ENCODE measurements at regions not wholly inside any gene's neighbourhood (a gene's known extent, or its start where the extent isn't known, plus 50 kb on each side); places are given as distances from the start of the nearest gene placed in this dataset.

GRCh38 chrX:39716401-39716800 is 381.4 kb downstream of the BCOR start:
- TF ChIP-seq, protein P1, sequence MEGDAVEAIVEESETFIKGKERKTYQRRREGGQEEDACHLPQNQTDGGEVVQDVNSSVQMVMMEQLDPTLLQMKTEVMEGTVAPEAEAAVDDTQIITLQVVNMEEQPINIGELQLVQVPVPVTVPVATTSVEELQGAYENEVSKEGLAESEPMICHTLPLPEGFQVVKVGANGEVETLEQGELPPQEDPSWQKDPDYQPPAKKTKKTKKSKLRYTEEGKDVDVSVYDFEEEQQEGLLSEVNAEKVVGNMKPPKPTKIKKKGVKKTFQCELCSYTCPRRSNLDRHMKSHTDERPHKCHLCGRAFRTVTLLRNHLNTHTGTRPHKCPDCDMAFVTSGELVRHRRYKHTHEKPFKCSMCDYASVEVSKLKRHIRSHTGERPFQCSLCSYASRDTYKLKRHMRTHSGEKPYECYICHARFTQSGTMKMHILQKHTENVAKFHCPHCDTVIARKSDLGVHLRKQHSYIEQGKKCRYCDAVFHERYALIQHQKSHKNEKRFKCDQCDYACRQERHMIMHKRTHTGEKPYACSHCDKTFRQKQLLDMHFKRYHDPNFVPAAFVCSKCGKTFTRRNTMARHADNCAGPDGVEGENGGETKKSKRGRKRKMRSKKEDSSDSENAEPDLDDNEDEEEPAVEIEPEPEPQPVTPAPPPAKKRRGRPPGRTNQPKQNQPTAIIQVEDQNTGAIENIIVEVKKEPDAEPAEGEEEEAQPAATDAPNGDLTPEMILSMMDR (IDR thresholded peaks at IDR 0.05), result no peak
- TF ChIP-seq POLR2A (IDR thresholded peaks at IDR 0.05), result no peak

Measured in ovary (tissue), 3 donors.